Endodermal cell (in vitro differentiated cells): ENCODE measurements at regions not wholly inside any gene's neighbourhood (a gene's known extent, or its start where the extent isn't known, plus 50 kb on each side); places are given as distances from the start of the nearest gene placed in this dataset.

ENCODE experiments used
- DNase-seq: peaks from one replicate; pipeline ENCODE4 v3.0.0-alpha.2; 2017
- H3K27ac ChIP-seq: 2 replicates; pipeline ENCODE4 v1.5.1; 2013; ENCODE audit warnings: mild to moderate bottlenecking, low read depth, low read length, moderate library complexity
- H3K27me3 ChIP-seq: 2 replicates; pipeline ENCODE4 v1.6.1; 2013; ENCODE audit warnings: mild to moderate bottlenecking, low read length, moderate library complexity; ENCODE audit not compliant: insufficient read depth, control insufficient read depth, poor library complexity, severe bottlenecking
- H3K36me3 ChIP-seq: 2 replicates; pipeline ENCODE4 v1.7.0; 2013; ENCODE audit warnings: mild to moderate bottlenecking, low read length, moderate library complexity; ENCODE audit not compliant: control insufficient read depth, insufficient read depth
- H3K4me1 ChIP-seq: one replicate; pipeline ENCODE4 v1.7.0; 2013; ENCODE audit warnings: low read length; ENCODE audit not compliant: control insufficient read depth, insufficient read depth
- H3K4me3 ChIP-seq: 2 replicates; pipeline ENCODE4 v1.5.1; 2013; ENCODE audit warnings: mild to moderate bottlenecking, low read length, moderate library complexity
- H3K9ac ChIP-seq: 2 replicates; pipeline ENCODE4 v1.6.1; 2013; ENCODE audit warnings: mild to moderate bottlenecking, low read length, moderate library complexity; ENCODE audit not compliant: poor library complexity, severe bottlenecking; ENCODE audit errors: extremely low read depth
- H3K9me3 ChIP-seq: 2 replicates; pipeline ENCODE4 v1.6.1; 2013; ENCODE audit warnings: mild to moderate bottlenecking, low read length, moderate library complexity; ENCODE audit not compliant: control insufficient read depth
- H3K27ac Mint-ChIP-seq: 2 replicates; pipeline ENCODE4 v1.8.0; 2020; ENCODE audit warnings: mixed read lengths
- H3K27me3 Mint-ChIP-seq: 2 replicates; pipeline ENCODE4 v1.8.0; 2021; ENCODE audit warnings: mild to moderate bottlenecking, mixed read lengths; ENCODE audit not compliant: insufficient read depth
- H3K36me3 Mint-ChIP-seq: 2 replicates; pipeline ENCODE4 v1.8.0; 2020; ENCODE audit warnings: low read depth, mixed read lengths
- H3K4me1 Mint-ChIP-seq: 2 replicates; pipeline ENCODE4 v1.8.0; 2020; ENCODE audit warnings: mixed read lengths
- H3K4me3 Mint-ChIP-seq: 2 replicates; pipeline ENCODE4 v1.8.0; 2020; ENCODE audit warnings: mild to moderate bottlenecking, moderate library complexity, mixed read lengths
- H3K9me3 Mint-ChIP-seq: 2 replicates; pipeline ENCODE4 v1.8.0; 2020; ENCODE audit warnings: mild to moderate bottlenecking, mixed read lengths
- CTCF ChIP-seq: fragments of 200-600 bp; sonication (generic); conservative IDR thresholded peaks from 2 replicates; pipeline ENCODE4 v1.5.0; 2021; ENCODE audit warnings: antibody characterized with exemption, mild to moderate bottlenecking
- WGBS, 2 experiments: methylation state at CpG; one replicate each; pipeline versions ENCODE4 v1.1.5 to v1.1.7; 2013; ENCODE audit warnings: missing lambda C conversion rate in 2 of 2, mixed read lengths in 1 of 2; ENCODE audit not compliant: insufficient coverage in 1 of 2, insufficient read length in 1 of 2; 5-methylcytosine and 5-hydroxymethylcytosine counted together

GRCh38 chr7:136198168-136198567, 221.0 kb upstream of the MTPN start:
- Histone ChIP-seq H3K27ac (no peak overlapping the region), H3K36me3 (no peaks in the 10 kb centered on the region), H3K27me3 (no peaks in the 10 kb centered on the region), H3K9ac (no peak overlapping the region), H3K4me1 (no peaks in the 10 kb centered on the region), H3K9me3 (no peaks in the 10 kb centered on the region), H3K4me3 (no peak overlapping the region)
- DNase-seq, result no peak
- H3K36me3 Mint-ChIP-seq, result no peaks in the 10 kb centered on the region
- WGBS, 2 experiments, result no CpG with 5 or more reads among the region's 1 CpG
- TF ChIP-seq CTCF, result no peak
- no peak overlapping the region for H3K27ac Mint-ChIP-seq
- H3K27me3 Mint-ChIP-seq, result no peaks in the 10 kb centered on the region
- no peaks in the 10 kb centered on the region for H3K4me1 Mint-ChIP-seq
- H3K9me3 Mint-ChIP-seq, result peaks cover 2% of the 10 kb centered on the region
- H3K4me3 Mint-ChIP-seq, result no peak overlapping the region

- DNase-seq, result no peak
- Histone ChIP-seq H3K4me1 (no peaks in the 10 kb centered on the region), H3K4me3 (no peak overlapping the region), H3K9me3 (no peaks in the 10 kb centered on the region), H3K27ac (no peak overlapping the region), H3K27me3 (no peaks in the 10 kb centered on the region), H3K9ac (no peak overlapping the region), H3K36me3 (no peaks in the 10 kb centered on the region)
- no peaks in the 10 kb centered on the region for H3K4me1 Mint-ChIP-seq
- 85% methylated on average over 1 of the region's 1 CpG; no CpG with 5 or more reads in 1 of the 2 experiments for WGBS, 2 experiments
- H3K4me3 Mint-ChIP-seq, result no peak overlapping the region
- no peak for TF ChIP-seq CTCF
- H3K27me3 Mint-ChIP-seq, result no peaks in the 10 kb centered on the region
- peaks cover 2% of the 10 kb centered on the region for H3K9me3 Mint-ChIP-seq
- H3K27ac Mint-ChIP-seq, result no peak overlapping the region
- H3K36me3 Mint-ChIP-seq, result no peaks in the 10 kb centered on the region
Observed at GRCh38 chr7:136194878-136195277, 217.7 kb upstream of the MTPN start.

GRCh38 chr7:136193940-136194339, 216.8 kb upstream of the MTPN start:
- WGBS, 2 experiments, result 76 to 83% methylated on average over 6 of the region's 6 CpGs
- no peak for DNase-seq
- H3K27me3 ChIP-seq, result no peaks in the 10 kb centered on the region
- H3K36me3 ChIP-seq, result no peaks in the 10 kb centered on the region
- H3K9ac ChIP-seq, result no peak overlapping the region
- H3K4me1 ChIP-seq, result no peaks in the 10 kb centered on the region
- no peak overlapping the region for H3K4me3 Mint-ChIP-seq
- H3K9me3 Mint-ChIP-seq, result peaks cover 2% of the 10 kb centered on the region
- no peak overlapping the region for H3K27ac ChIP-seq
- H3K4me1 Mint-ChIP-seq, result no peaks in the 10 kb centered on the region
- H3K27ac Mint-ChIP-seq, result no peak overlapping the region
- H3K4me3 ChIP-seq, result no peak overlapping the region
- no peaks in the 10 kb centered on the region for H3K36me3 Mint-ChIP-seq
- H3K9me3 ChIP-seq, result no peaks in the 10 kb centered on the region
- TF ChIP-seq CTCF, result no peak
- H3K27me3 Mint-ChIP-seq, result no peaks in the 10 kb centered on the region
